ENCODE measurements at regions not wholly inside any gene's neighbourhood (a gene's known extent, or its start where the extent isn't known, plus 50 kb on each side); places are given as distances from the start of the nearest gene placed in this dataset.

GRCh38 chr12:13376610-13377373, 180.3 kb downstream of the EMP1 start:
- no peak overlapping the region for H3K4me3 Mint-ChIP-seq
- peaks cover 0 to 7% (median 0%) of the 10 kb centered on the region in 9 donors for H3K9me3 Mint-ChIP-seq
- DNase-seq = no peak
- peaks cover 0 to 19% (median 0%) of the 10 kb centered on the region in 5 donors for H3K27me3 Mint-ChIP-seq
- ATAC-seq = no peak
- no peaks in the 10 kb centered on the region for H3K4me1 Mint-ChIP-seq
- peaks cover 0 to 8% (median 0%) of the 10 kb centered on the region in 3 donors for H3K36me3 Mint-ChIP-seq
- no peak overlapping the region for H3K27ac Mint-ChIP-seq
- POLR2A ChIA-PET = no interaction called here

DNA sequence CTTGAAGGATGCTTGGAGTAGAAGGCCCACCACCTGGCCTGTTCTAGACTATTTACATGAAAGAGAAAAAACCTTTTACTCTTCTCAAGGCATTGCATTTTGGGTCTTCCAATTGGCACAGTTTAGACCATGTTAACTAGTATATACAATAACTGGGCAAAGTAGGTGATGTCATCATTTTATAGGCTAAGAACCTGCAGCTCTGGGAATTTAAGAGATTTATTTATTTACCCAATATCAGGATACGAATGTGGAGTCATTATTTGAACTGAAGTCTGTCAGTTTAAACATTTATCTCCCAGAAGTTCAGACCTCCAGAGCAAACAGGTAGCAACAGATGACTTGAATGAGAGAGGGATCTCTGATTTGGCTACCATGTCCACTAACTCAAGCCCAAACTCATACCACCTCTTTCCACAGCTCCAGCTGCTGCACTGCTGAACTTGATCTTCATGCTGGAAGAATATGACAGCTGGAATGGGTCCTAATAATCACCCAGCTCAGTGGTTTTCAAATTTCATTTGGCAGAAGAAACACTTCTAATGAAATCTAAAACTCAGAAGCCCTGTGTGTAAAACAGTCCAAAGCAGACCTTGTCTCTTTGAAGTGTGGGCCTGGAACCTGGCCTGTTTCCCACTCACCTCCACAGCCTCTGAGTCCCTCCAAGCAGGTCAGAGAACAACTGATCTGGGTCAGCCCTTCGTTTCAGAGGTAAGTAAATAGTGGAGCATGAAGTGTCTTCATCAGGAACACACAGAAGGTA, 179.2 kb downstream of the EMP1 start:
- peaks cover 0 to 7% (median 0%) of the 10 kb centered on the region in 9 donors for H3K9me3 Mint-ChIP-seq
- peaks cover 2 to 16% (median 4%) of the 10 kb centered on the region in 5 donors for H3K27me3 Mint-ChIP-seq
- POLR2A ChIA-PET = no interaction called here
- no peak for ATAC-seq
- DNase-seq = no peak
- peaks cover 0 to 8% (median 0%) of the 10 kb centered on the region in 3 donors for H3K36me3 Mint-ChIP-seq
- no peak overlapping the region for H3K4me3 Mint-ChIP-seq
- H3K4me1 Mint-ChIP-seq = no peaks in the 10 kb centered on the region
- H3K27ac Mint-ChIP-seq = no peak overlapping the region

GRCh38 chr12:13374793-13375192, 178.3 kb downstream of the EMP1 start:
- Mint-ChIP-seq H3K4me3 (no peak overlapping the region), H3K9me3 (peaks cover 0 to 7% (median 0%) of the 10 kb centered on the region in 9 donors), H3K27ac (no peak overlapping the region), H3K4me1 (no peaks in the 10 kb centered on the region), H3K36me3 (peaks cover 0 to 8% (median 0%) of the 10 kb centered on the region in 3 donors), H3K27me3 (peaks cover 3 to 11% (median 4%) of the 10 kb centered on the region in 5 donors)
- ATAC-seq (no peak), DNase-seq (no peak)
- POLR2A ChIA-PET = no interaction called here

DNA sequence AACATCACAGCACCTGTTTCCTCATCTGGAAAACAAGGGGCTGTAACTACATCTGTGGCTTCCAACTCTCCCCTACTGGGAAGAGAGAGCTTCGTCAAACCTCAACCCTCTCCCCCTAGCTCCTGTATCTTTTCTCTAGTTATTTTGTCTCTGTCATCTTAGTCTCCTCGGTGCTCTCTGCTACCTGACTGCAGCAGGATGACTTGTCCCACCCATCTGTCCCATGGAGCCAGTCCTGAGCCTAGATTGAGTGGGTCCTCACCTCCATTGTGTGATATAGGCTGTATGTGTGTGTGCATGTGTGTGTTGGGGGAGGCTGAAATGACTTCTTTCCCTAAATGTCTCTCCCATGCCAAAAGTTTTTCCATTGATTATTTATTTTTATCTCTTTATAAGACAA, 177.3 kb downstream of the EMP1 start:
- ATAC-seq = no peak
- Mint-ChIP-seq H3K27me3 (peaks cover 3 to 11% (median 4%) of the 10 kb centered on the region in 5 donors), H3K4me1 (no peaks in the 10 kb centered on the region), H3K36me3 (peaks cover 0 to 8% (median 0%) of the 10 kb centered on the region in 3 donors), H3K9me3 (peaks cover 0 to 7% (median 0%) of the 10 kb centered on the region in 9 donors), H3K4me3 (no peak overlapping the region), H3K27ac (no peak overlapping the region)
- POLR2A ChIA-PET = no interaction called here
- no peak for DNase-seq

DNA sequence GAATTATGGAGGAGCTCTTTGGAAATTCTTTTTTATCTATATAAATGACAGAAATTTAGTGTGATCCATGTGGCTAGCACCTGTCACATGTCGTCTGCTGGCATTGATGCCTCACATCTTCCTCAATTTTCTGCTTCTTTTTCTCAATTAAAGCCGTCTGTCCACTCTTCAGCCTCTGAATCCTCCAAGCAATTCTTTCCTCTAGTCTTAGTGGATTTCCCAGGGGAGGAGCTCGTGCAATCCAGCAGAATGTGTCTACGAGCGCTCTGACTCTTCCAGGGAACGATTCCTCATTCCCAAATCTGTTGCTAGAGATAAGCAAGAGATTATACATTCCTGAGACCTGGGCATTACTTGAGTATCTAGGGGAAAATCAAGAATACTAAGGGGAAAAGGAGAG, 176.6 kb downstream of the EMP1 start:
- Mint-ChIP-seq H3K4me3 (no peak overlapping the region), H3K4me1 (no peaks in the 10 kb centered on the region), H3K27me3 (peaks cover 3 to 11% (median 4%) of the 10 kb centered on the region in 5 donors), H3K36me3 (peaks cover 0 to 8% (median 0%) of the 10 kb centered on the region in 3 donors), H3K27ac (no peak overlapping the region), H3K9me3 (peaks cover 0 to 7% (median 0%) of the 10 kb centered on the region in 9 donors)
- no peak for ATAC-seq
- DNase-seq = no peak
- POLR2A ChIA-PET = no interaction called here

DNA sequence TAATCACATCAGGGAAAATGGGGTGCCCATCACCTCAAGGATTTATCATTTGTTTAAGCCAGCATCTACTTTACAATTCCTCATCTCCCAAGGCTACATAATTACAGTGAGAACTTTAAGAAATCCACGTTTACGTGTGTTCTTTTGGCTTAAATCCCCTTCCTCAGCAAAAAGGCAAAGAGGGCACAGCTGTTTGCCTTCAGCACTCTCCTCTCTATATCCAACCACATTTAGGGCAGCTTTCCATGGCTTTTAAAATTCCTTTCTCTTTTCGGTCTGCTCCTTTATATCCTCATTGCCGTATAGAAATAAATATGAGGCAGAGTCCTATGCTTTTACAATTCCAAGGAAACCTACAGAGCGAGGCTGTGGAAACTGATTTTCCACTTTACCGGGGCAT, 175.9 kb downstream of the EMP1 start:
- peaks cover 0 to 4% (median 0%) of the 10 kb centered on the region in 3 donors for H3K36me3 Mint-ChIP-seq
- H3K4me1 Mint-ChIP-seq = peaks cover 0 to under 1% (median 0%) of the 10 kb centered on the region in 4 donors
- ATAC-seq = no peak
- H3K4me3 Mint-ChIP-seq = no peak overlapping the region
- H3K27ac Mint-ChIP-seq = no peak overlapping the region
- POLR2A ChIA-PET = no interaction called here
- no peak for DNase-seq
- peaks cover 0 to 4% (median 0%) of the 10 kb centered on the region in 9 donors for H3K9me3 Mint-ChIP-seq
- H3K27me3 Mint-ChIP-seq = peaks cover 4 to 16% (median 7%) of the 10 kb centered on the region in 5 donors

- POLR2A ChIA-PET = no interaction called here
- Mint-ChIP-seq H3K4me3 (no peak overlapping the region), H3K36me3 (peaks cover 0 to under 1% (median 0%) of the 10 kb centered on the region in 3 donors), H3K27ac (no peak overlapping the region), H3K9me3 (peaks cover 0 to under 1% (median 0%) of the 10 kb centered on the region in 9 donors), H3K4me1 (peaks cover 0 to 2% (median 0%) of the 10 kb centered on the region in 4 donors), H3K27me3 (peaks cover 5 to 21% (median 11%) of the 10 kb centered on the region in 5 donors)
- ATAC-seq (no peak), DNase-seq (no peak)
Observed at GRCh38 chr12:13371797-13372196, 175.3 kb downstream of the EMP1 start.

- H3K4me3 Mint-ChIP-seq = no peak overlapping the region
- peaks cover 0 to 2% (median 0%) of the 10 kb centered on the region in 4 donors for H3K4me1 Mint-ChIP-seq
- DNase-seq (no peak), ATAC-seq (no peak)
- H3K36me3 Mint-ChIP-seq = no peaks in the 10 kb centered on the region
- no peaks in the 10 kb centered on the region for H3K9me3 Mint-ChIP-seq
- H3K27me3 Mint-ChIP-seq = peaks cover 5 to 21% (median 11%) of the 10 kb centered on the region in 5 donors
- no peak overlapping the region for H3K27ac Mint-ChIP-seq
- POLR2A ChIA-PET = no interaction called here
Observed at GRCh38 chr12:13371367-13371766, 174.8 kb downstream of the EMP1 start.

DNA sequence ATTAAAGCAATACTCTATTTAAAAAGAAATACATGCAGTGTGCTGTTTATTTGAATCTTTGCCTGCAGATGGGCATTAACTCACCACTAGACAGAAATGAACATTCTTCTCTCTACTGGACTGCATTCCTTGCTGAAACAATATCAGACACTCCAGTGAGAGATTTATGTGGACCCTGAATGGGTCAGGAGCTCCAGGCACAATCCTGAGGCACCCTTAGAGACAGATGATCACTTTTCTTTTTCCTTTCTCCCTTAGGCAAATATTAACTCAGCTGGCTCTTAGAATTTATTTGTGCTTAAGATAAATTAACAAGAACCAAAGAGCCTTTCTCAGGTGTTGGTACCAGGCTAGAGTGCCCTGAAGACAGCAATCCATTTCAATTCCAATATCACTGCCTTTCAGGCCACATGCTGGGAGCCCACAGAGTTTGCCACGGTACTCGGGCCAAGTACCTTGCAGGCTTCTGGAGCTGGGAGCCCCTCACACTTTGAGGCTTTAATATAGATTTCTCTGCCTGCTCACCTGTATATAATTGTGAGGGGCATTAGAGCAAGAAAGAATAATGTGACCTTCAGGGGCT, 173.0 kb downstream of the EMP1 start:
- DNase-seq (no peak), ATAC-seq (no peak)
- H3K4me1 Mint-ChIP-seq = peaks cover 0 to 2% (median 0%) of the 10 kb centered on the region in 4 donors
- H3K9me3 Mint-ChIP-seq = no peaks in the 10 kb centered on the region
- POLR2A ChIA-PET = no interaction called here
- no peak overlapping the region for H3K4me3 Mint-ChIP-seq
- H3K27ac Mint-ChIP-seq = no peak overlapping the region
- no peaks in the 10 kb centered on the region for H3K36me3 Mint-ChIP-seq
- H3K27me3 Mint-ChIP-seq = peaks cover 9 to 21% (median 11%) of the 10 kb centered on the region in 5 donors

GRCh38 chr12:13368971-13369370, 172.4 kb downstream of the EMP1 start:
- Mint-ChIP-seq H3K36me3 (no peaks in the 10 kb centered on the region), H3K4me3 (no peak overlapping the region), H3K27ac (no peak overlapping the region), H3K9me3 (no peaks in the 10 kb centered on the region), H3K4me1 (peaks cover 0 to 2% (median 0%) of the 10 kb centered on the region in 4 donors), H3K27me3 (peaks cover 9 to 21% (median 11%) of the 10 kb centered on the region in 5 donors)
- DNase-seq (no peak), ATAC-seq (no peak)
- POLR2A ChIA-PET = no interaction called here

- peaks cover 0 to 2% (median 0%) of the 10 kb centered on the region in 4 donors for H3K4me1 Mint-ChIP-seq
- no peaks in the 10 kb centered on the region for H3K36me3 Mint-ChIP-seq
- ATAC-seq (no peak), DNase-seq (no peak)
- no peak overlapping the region for H3K27ac Mint-ChIP-seq
- POLR2A ChIA-PET = no interaction called here
- H3K27me3 Mint-ChIP-seq = peaks cover 8 to 21% (median 11%) of the 10 kb centered on the region in 5 donors
- no peaks in the 10 kb centered on the region for H3K9me3 Mint-ChIP-seq
- no peak overlapping the region for H3K4me3 Mint-ChIP-seq
Observed at GRCh38 chr12:13368431-13368830, 171.9 kb downstream of the EMP1 start.

- Mint-ChIP-seq H3K4me1 (peaks cover 0 to 2% (median 0%) of the 10 kb centered on the region in 4 donors), H3K36me3 (no peaks in the 10 kb centered on the region), H3K27ac (no peak overlapping the region), H3K9me3 (no peaks in the 10 kb centered on the region), H3K27me3 (peaks cover 9 to 22% (median 12%) of the 10 kb centered on the region in 5 donors), H3K4me3 (no peak overlapping the region)
- no peak for ATAC-seq
- POLR2A ChIA-PET = no interaction called here
- no peak for DNase-seq
Observed at GRCh38 chr12:13367973-13368372, 171.4 kb downstream of the EMP1 start.
